Daoy (cell line): ENCODE measurements at regions not wholly inside any gene's neighbourhood (a gene's known extent, or its start where the extent isn't known, plus 50 kb on each side); places are given as distances from the start of the nearest gene placed in this dataset.

Experiments
- DNase-seq: peaks from one replicate; pipeline ENCODE4 v3.0.0-alpha.2; 2015; ENCODE audit warnings: low read depth

- no peak for DNase-seq
Observed at GRCh38 chr4:151939670-151940069, 178.9 kb upstream of the GATB start.

- DNase-seq, result no peak
Observed at GRCh38 chr4:151935411-151935810, 174.6 kb upstream of the GATB start.

GRCh38 chr4:151934766-151935165 is 174.0 kb upstream of the GATB start:
- DNase-seq, result no peak

DNA sequence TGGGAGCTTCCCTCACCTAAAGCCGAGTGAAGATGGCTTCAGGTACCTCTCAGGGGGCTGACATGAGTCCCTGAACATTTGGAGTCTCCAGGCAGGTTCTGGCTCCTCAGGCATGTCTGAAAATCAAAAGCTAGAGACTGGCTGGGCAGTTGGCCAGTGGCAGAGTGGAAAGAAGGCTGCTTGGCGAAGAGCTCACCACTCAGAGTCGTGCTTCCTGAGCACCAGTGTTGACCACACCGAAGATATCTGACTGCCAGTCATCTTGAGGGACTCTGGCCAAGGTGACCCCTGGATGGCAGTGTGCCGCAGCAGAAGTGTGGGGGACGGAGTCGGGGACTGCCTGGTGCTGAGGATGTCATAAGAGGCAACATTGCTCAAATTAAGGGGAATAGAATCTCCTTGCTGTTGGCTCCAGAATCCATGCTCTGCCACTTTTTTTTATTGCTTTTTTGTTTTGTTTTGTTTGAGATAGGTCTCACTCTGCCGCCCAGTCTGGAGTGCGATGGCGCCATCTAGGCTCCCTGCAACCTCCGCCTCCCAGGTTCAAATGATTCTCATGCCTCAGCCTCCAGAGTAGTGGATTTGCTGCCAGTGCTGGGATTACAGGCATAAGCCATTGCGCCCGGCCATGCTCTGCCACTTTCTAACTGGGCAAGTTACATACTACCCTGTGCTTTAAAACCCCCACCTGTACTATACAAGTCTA is 172.5 kb upstream of the GATB start:
- no peak for DNase-seq

DNA sequence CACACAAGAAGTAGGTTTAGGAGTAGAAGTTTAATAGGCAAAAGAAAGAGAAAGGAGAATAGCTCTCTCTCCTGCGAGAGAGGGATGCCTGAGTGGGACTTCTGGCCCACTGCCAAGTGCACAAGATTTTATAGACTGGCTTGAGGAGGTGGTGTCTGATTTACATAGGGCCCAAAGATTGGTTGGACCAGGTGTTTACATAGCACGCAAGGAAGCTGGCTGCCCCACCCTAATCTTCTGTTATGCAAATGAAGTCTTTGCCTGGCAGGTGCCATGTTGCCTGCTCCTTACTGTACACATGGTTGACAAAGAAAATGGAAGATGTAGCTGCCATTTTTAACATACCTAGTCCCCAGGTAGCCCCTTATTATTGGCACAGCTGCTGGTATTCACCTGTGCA is 170.8 kb upstream of the GATB start:
- no peak for DNase-seq

GRCh38 chr4:151930372-151930771 is 169.6 kb upstream of the GATB start:
- no peak for DNase-seq

DNA sequence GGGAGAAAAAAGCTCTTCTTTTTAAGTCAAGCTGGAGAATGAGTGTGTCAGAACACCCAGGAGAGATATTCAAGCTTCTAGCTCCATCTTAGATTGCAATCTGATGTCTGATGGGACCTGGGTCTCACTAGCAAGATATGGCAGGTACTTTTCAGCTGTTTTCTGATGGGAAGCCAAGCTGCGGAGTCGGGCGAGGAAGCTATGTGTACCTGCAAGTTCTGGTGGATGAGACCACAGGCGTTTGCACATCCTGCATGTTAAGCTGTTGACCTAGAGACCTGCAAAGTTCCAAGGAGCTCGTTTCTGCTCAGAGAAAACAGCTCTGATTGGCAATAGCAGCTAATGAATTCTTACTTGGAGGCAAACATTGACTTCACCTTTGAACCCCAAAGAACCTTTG is 167.3 kb upstream of the GATB start:
- DNase-seq, result no peak

GRCh38 chr4:151922811-151923210 is 162.0 kb upstream of the GATB start:
- no peak for DNase-seq

DNA sequence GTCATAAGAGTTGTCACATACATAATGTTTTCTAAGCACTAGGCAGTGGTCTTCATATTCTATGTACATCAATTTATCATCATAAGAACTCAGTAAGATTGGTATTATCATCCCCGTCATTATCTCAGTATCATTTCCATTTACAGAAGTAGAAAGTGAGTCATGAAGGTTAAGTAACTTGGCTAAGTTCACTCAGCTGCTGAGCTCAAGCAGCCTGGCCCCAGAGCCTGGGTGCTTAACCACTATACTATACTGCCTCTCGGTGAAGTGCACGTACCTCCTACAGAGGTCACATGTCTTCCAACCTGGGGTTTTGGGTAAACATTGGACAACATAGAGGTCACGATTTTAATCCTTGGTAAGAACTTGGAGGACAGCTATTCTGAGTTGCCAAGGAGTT is 161.5 kb upstream of the GATB start:
- DNase-seq, result no peak

- peak; percentile 23 for DNase-seq
Observed at GRCh38 chr4:151921811-151922210, 161.0 kb upstream of the GATB start.

DNA sequence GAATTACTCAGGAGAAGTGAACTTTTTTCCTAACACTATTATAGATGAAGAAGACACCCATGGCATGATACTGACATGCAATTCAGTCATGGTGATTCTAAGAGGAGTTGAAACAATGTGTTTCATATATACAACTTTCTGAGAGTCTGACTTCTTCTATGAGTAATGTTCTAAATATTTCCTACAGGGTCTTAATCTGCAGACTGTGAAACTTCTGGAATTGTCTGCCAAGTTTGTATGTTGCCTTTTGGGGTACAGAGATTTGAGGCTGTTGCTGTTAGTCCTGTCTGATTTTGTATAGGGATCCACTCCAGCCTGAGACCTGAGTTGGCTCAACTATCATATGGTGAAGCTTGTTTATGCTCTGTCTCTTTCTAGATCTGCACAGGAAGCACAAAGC is 160.6 kb upstream of the GATB start:
- DNase-seq, result peak; percentile 5

GRCh38 chr4:151917145-151917734 is 156.4 kb upstream of the GATB start:
- DNase-seq, result no peak

- DNase-seq, result no peak
Observed at GRCh38 chr4:151912632-151913031, 151.8 kb upstream of the GATB start.

- no peak for DNase-seq
Observed at GRCh38 chr4:151911970-151912369, 151.2 kb upstream of the GATB start.

DNA sequence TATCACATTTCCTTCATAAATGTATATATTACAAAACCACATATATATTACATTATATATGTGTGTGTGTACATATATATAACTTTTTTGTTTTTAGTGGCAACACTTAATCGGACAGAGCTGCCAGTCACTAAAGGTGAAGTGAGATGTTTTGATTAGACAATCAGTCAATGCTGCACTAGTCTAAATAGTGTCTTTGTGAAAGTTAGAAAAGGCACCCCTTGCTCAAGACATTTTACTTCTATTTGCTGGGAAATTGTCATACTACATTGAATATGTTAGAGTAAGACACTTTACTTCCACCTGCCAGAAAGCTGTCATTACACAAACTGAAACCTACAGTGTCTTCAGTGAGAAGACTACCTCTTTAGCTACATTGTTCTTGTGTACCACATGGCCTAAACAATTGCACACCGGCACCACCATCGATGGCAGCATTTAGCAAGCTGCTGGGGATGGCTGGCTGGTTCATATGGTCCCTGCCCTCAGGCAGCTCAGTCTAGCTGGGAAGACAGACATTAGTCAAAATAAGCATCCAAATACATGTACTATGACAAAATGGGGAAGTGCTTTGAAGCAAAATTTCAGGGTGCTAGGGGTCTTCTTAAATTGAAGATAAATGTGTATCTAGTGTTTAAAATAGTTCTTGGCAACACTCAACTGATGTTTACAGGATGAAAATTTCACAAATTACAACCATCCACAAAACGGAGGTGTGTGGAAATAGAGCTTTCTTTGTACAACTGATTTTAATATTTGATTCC is 148.1 kb upstream of the GATB start:
- DNase-seq, result no peak

DNA sequence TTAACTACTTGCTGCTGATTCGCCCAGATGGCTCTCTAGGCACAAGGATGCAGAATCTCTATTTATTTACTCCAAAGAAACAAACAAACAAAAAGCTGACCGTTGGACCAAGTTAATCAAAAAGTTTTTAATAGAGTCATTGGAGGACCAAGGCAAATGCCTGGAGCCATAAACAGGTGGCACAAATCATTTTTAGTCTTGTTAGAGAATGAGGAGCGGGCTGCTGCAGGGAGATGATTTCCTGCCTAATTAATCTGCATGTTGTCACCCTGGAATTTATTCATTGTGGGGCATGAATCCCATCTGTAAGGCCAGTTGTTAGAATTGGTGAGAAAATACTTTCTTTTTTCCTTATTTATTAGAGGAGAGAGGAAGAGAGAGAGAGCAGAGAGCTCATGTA is 147.4 kb upstream of the GATB start:
- DNase-seq, result no peak

DNA sequence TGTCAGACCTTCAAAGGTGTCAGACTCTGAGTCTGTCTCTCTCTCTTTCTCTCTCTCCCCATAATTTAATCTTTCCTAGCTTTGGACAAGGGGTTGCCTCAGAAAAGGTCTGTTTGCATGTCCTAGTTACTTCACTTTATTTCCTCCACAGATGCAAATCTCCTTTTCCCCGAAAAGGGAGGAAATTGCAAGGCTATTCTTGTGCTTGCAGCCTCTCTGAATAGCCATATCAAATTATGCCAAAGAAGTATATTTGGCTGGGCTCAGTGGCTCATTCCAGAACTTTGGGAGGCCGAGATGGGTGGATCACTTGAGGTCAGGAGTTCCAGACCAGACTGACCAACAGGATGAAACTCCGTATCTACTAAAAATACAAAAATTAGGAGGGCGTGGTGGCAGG is 145.6 kb upstream of the GATB start:
- DNase-seq, result no peak

DNA sequence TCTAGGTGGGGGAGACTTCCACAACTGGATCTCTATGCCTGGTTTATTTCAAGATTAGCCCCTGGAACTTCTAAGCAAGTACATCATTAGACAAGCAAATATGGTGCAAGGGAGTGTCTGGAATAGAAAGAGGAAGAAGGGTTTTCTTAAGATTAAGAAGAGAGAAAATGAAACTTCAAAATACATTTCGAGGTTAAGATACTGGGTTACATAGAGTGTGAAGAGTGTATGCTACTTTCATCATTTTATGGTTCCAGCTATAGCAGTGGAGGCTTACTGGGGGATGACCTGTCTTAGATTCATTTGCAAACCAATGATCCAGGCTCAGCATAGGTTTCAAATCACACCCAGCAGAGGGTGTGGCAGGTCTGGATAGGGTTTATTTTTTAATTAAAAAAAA is 144.4 kb upstream of the GATB start:
- no peak for DNase-seq

DNA sequence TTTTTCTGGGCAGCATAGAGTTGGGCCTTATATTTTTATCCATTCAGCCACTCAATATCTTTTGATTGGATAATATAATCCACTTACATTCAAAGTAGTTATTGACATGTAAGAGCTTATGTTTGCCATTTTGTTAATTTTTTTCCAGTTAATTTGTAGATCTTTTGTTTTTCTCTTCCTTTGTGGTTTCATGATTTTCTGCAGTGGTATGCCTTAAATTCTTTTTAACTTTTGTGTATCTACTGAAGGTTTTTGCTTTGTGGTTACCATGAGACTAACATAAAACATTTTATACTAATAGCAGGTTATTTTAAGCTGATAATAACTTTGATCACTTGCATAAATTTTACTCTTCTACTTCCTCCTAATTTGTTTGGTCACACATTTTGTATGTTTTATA is 140.8 kb upstream of the GATB start:
- DNase-seq, result no peak

- DNase-seq, result no peak
Observed at GRCh38 chr4:151896880-151897279, 136.1 kb upstream of the GATB start.

- DNase-seq, result no peak
Observed at GRCh38 chr4:151895671-151896070, 134.9 kb upstream of the GATB start.

GRCh38 chr4:151894246-151894645 is 133.4 kb upstream of the GATB start:
- DNase-seq, result no peak

DNA sequence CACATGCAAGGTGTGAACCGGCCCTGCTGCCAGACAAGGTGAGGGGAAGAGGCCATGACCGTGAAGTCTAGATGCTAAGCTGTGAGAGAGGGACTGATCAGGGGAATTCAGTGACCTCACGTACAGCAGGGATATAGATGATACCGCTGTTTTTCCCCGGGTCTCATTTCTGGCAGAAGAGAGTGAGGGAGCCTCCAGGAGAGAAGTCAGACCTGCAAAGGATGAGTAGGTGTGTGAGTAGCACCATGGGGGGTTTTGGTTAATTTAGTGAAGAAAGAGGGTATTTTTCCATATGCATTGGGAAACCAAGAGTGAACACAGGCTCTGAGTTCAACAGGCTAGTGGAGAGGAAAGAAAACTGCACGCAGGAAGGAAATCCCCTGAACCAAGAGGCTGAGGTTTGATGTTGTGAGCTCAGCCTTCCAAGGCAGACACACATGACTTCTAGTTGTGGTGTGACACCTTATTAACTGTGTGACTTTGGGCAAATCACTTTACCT is 127.6 kb upstream of the GATB start:
- no peak for DNase-seq
